Smooth muscle cell (in vitro differentiated cells): ENCODE measurements at regions not wholly inside any gene's neighbourhood (a gene's known extent, or its start where the extent isn't known, plus 50 kb on each side); places are given as distances from the start of the nearest gene placed in this dataset.

Experiments
- DNase-seq: peaks from one replicate; lab custom pipeline; 2025; ENCODE audit not compliant: unreplicated experiment; lab: John Stamatoyannopoulos, UW
- H2AFZ ChIP-seq: fragments of 200-600 bp; sonication (generic); 2 replicates; pipeline ENCODE4 v1.6.0; 2016; ENCODE audit warnings: antibody characterized with exemption, low read depth, mild to moderate bottlenecking
- H3F3A ChIP-seq: fragments of 200-600 bp; sonication (generic); 2 replicates; pipeline ENCODE4 v1.6.0; 2017; ENCODE audit warnings: antibody characterized with exemption, low read depth
- H3K27ac ChIP-seq: fragments of 200-600 bp; sonication (generic); 2 replicates; pipeline ENCODE4 v1.5.1; 2016; ENCODE audit warnings: low read depth, mild to moderate bottlenecking
- H3K27me3 ChIP-seq: fragments of 200-600 bp; sonication (generic); 2 replicates; pipeline ENCODE4 v1.6.1; 2016; ENCODE audit warnings: low read depth, mild to moderate bottlenecking
- H3K36me3 ChIP-seq: fragments of 200-600 bp; sonication (generic); 2 replicates; pipeline ENCODE4 v1.5.1; 2016; ENCODE audit warnings: low read depth
- H3K4me1 ChIP-seq: fragments of 200-600 bp; sonication (generic); 2 replicates; pipeline ENCODE4 v1.5.1; 2016; ENCODE audit warnings: low read depth
- H3K4me2 ChIP-seq: fragments of 200-600 bp; sonication (generic); 2 replicates; pipeline ENCODE4 v1.6.0; 2016; ENCODE audit warnings: mild to moderate bottlenecking
- H3K4me3 ChIP-seq: fragments of 200-600 bp; sonication (generic); 2 replicates; pipeline ENCODE4 v1.5.1; 2016; ENCODE audit warnings: mild to moderate bottlenecking
- H3K79me2 ChIP-seq: fragments of 200-600 bp; sonication (generic); 2 replicates; pipeline ENCODE4 v1.6.0; 2016; ENCODE audit warnings: low read depth, mild to moderate bottlenecking
- H3K9ac ChIP-seq: fragments of 200-600 bp; sonication (generic); 2 replicates; pipeline ENCODE4 v1.6.0; 2016; ENCODE audit warnings: low read depth
- H3K9me3 ChIP-seq: fragments of 200-600 bp; sonication (generic); replicated peaks from 2 replicates; pipeline ENCODE4 v1.5.1; 2016; ENCODE audit warnings: low read depth
- H4K20me1 ChIP-seq: fragments of 200-600 bp; sonication (generic); 2 replicates; pipeline ENCODE4 v1.6.0; 2016; ENCODE audit warnings: low read depth
- WGBS: methylation state at CpG from one replicate; pipeline ENCODE4 v1.1.7; 2016; ENCODE audit warnings: low lambda C conversion rate; 5-methylcytosine and 5-hydroxymethylcytosine counted together
- TF ChIP-seq, protein P1 (sequence below): fragments of 200-600 bp; sonication (generic); IDR thresholded peaks from 2 replicates; pipeline ENCODE4 v1.5.1; 2017; ENCODE audit warnings: borderline replicate concordance, mild to moderate bottlenecking, antibody characterized with exemption; ENCODE audit not compliant: insufficient read depth, poor library complexity, severe bottlenecking

DNA sequence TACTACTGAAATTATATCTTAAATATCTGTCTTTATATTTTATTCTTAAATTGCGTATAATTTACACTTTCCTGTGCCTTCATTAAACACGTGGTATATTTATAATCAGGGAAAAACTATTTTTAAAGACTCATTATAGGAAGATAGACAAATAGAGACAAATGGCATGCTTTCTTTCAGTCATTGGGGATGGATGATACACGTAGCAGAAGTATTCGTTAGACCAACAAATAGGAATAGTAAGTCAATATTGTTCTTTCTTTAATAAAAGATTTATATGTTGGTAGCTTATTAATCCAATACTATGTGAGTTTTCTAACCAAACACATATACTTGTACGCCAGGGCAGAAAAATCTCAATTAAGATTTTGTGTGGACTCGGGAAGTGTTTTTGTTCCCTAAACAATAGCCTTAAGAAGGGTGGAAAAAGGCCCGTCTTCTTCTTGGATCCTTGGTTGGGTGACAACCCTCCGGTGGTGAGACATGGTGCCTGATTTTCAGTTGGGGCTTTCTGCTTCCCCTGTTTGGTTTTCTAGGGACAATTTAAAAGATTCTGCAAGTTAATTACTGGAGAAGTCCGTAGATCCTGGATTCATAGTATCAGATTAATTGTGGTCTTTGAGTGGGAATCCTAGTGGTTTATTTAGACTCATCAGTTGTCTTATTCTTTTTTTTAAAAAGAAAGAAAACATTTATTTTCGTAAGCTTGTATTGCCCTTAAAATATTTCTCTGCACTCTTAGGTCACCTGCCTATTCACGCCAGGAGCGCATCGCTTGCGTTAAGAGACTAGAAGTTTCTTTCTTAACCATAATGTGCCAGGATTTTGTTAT lies 83.5 kb upstream of the WNT7B start:
- H3K9ac ChIP-seq = no peak overlapping the region
- H2AFZ ChIP-seq = no peak overlapping the region
- no peaks in the 10 kb centered on the region for H3F3A ChIP-seq
- H3K79me2 ChIP-seq = no peaks in the 10 kb centered on the region
- H3K9me3 ChIP-seq = no peaks in the 10 kb centered on the region
- DNase-seq = no peak
- H3K4me3 ChIP-seq = no peak overlapping the region
- TF ChIP-seq, protein P1, sequence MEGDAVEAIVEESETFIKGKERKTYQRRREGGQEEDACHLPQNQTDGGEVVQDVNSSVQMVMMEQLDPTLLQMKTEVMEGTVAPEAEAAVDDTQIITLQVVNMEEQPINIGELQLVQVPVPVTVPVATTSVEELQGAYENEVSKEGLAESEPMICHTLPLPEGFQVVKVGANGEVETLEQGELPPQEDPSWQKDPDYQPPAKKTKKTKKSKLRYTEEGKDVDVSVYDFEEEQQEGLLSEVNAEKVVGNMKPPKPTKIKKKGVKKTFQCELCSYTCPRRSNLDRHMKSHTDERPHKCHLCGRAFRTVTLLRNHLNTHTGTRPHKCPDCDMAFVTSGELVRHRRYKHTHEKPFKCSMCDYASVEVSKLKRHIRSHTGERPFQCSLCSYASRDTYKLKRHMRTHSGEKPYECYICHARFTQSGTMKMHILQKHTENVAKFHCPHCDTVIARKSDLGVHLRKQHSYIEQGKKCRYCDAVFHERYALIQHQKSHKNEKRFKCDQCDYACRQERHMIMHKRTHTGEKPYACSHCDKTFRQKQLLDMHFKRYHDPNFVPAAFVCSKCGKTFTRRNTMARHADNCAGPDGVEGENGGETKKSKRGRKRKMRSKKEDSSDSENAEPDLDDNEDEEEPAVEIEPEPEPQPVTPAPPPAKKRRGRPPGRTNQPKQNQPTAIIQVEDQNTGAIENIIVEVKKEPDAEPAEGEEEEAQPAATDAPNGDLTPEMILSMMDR = no peak
- peaks cover 57% of the 10 kb centered on the region for H3K27me3 ChIP-seq
- H4K20me1 ChIP-seq = no peaks in the 10 kb centered on the region
- no peaks in the 10 kb centered on the region for H3K4me1 ChIP-seq
- H3K4me2 ChIP-seq = peak overlapping the region; percentile 59
- 90% methylated on average over 14 of the region's 14 CpGs for WGBS
- no peaks in the 10 kb centered on the region for H3K36me3 ChIP-seq
- no peak overlapping the region for H3K27ac ChIP-seq

DNA sequence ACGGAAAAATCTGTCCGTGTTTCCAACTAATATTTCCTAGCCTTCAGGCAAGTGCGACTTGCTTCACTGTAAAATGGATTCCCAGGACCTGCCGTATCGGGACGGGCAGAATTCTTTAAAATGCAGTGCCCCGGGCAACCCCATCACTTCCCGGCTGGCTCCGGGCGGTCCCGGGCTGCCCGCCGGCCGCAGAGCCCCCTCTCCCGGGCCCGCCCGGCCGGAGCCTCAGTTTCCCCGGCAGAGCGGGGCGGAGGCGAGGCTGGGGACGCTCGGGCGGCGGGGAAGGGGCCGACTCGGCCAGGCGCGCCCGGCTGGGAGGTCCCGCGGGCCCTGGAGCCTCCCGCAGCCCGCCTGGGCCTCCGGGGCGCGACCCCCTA lies 84.2 kb upstream of the WNT7B start:
- Histone ChIP-seq H3K27ac (no peak overlapping the region), H3F3A (no peaks in the 10 kb centered on the region), H3K4me2 (peak overlapping the region; percentile 59), H3K9me3 (no peaks in the 10 kb centered on the region), H3K36me3 (no peaks in the 10 kb centered on the region), H3K27me3 (peaks cover 63% of the 10 kb centered on the region), H4K20me1 (no peaks in the 10 kb centered on the region), H2AFZ (no peak overlapping the region), H3K4me1 (no peaks in the 10 kb centered on the region), H3K4me3 (peak overlapping the region; percentile 10), H3K9ac (no peak overlapping the region), H3K79me2 (no peaks in the 10 kb centered on the region)
- no peak for DNase-seq
- WGBS = 55% methylated on average over 30 of the region's 38 CpGs
- TF ChIP-seq, protein P1 = no peak

GRCh38 chr22:46061501-46062231 lies 84.7 kb upstream of the WNT7B start:
- TF ChIP-seq, protein P1 = no peak
- WGBS = 55% methylated on average over 63 of the region's 79 CpGs
- H2AFZ ChIP-seq = no peak overlapping the region
- no peak for DNase-seq
- H3K4me2 ChIP-seq = peak overlapping the region; percentile 59
- H3K79me2 ChIP-seq = no peaks in the 10 kb centered on the region
- no peaks in the 10 kb centered on the region for H4K20me1 ChIP-seq
- H3F3A ChIP-seq = no peaks in the 10 kb centered on the region
- H3K9ac ChIP-seq = no peak overlapping the region
- no peaks in the 10 kb centered on the region for H3K36me3 ChIP-seq
- peaks cover 69% of the 10 kb centered on the region for H3K27me3 ChIP-seq
- H3K4me3 ChIP-seq = no peak overlapping the region
- no peak overlapping the region for H3K27ac ChIP-seq
- H3K9me3 ChIP-seq = no peaks in the 10 kb centered on the region
- H3K4me1 ChIP-seq = no peaks in the 10 kb centered on the region
